ENCODE measurements at regions not wholly inside any gene's neighbourhood (a gene's known extent, or its start where the extent isn't known, plus 50 kb on each side); places are given as distances from the start of the nearest gene placed in this dataset.
A peak's percentile ranks its signal among the peaks of the same experiment; 100 is the strongest.

- no peak for DNase-seq (ENCODE audit: low spot score)
Measured at GRCh38 chr5:138665261-138665660, 88.0 kb upstream of the CTNNA1 start.

GRCh38 chr5:138664276-138664943 lies 88.8 kb upstream of the CTNNA1 start:
- DNase-seq (ENCODE audit: low spot score), result no peak

GRCh38 chr5:138663561-138663960 lies 88.4 kb upstream of the HSPA9 start:
- no peak for DNase-seq (ENCODE audit: low spot score)

- DNase-seq (ENCODE audit: low spot score), result no peak
Measured at GRCh38 chr5:138663009-138663408, 87.8 kb upstream of the HSPA9 start.

- DNase-seq (ENCODE audit: low spot score), result no peak
Measured at GRCh38 chr5:138662599-138662998, 87.4 kb upstream of the HSPA9 start.

- DNase-seq (ENCODE audit: low spot score), result no peak
Measured at GRCh38 chr5:138661991-138662434, 86.8 kb upstream of the HSPA9 start.

- no peak for DNase-seq (ENCODE audit: low spot score)
Measured at GRCh38 chr5:138661291-138661960, 86.2 kb upstream of the HSPA9 start.

- DNase-seq (ENCODE audit: low spot score), result no peak
Measured at GRCh38 chr5:138660051-138660572, 84.9 kb upstream of the HSPA9 start.

- DNase-seq (ENCODE audit: low spot score), result no peak
Measured at GRCh38 chr5:138659561-138659960, 84.4 kb upstream of the HSPA9 start.

GRCh38 chr5:138659121-138659520 lies 83.9 kb upstream of the HSPA9 start:
- DNase-seq (ENCODE audit: low spot score), result no peak

GRCh38 chr5:138658676-138659075 lies 83.5 kb upstream of the HSPA9 start:
- DNase-seq (ENCODE audit: low spot score), result no peak

GRCh38 chr5:138657360-138657759 lies 82.2 kb upstream of the HSPA9 start:
- DNase-seq (ENCODE audit: low spot score), result no peak

- DNase-seq (ENCODE audit: low spot score), result no peak
Measured at GRCh38 chr5:138656916-138657315, 81.7 kb upstream of the HSPA9 start.

GRCh38 chr5:138655530-138656190 lies 80.5 kb upstream of the HSPA9 start:
- no peak for DNase-seq (ENCODE audit: low spot score)

- peak; percentile 71 for DNase-seq (ENCODE audit: low spot score)
Measured at GRCh38 chr5:138654281-138654867, 79.2 kb upstream of the HSPA9 start.

- DNase-seq (ENCODE audit: low spot score), result no peak
Measured at GRCh38 chr5:138653502-138653901, 78.3 kb upstream of the HSPA9 start.

GRCh38 chr5:138651767-138652117 lies 76.5 kb upstream of the HSPA9 start:
- DNase-seq (ENCODE audit: low spot score), result no peak

- DNase-seq (ENCODE audit: low spot score), result no peak
Measured at GRCh38 chr5:138651058-138651766, 76.0 kb upstream of the HSPA9 start.

- no peak for DNase-seq (ENCODE audit: low spot score)
Measured at GRCh38 chr5:138650196-138650595, 75.0 kb upstream of the HSPA9 start.

GRCh38 chr5:138649775-138650174 lies 74.6 kb upstream of the HSPA9 start:
- DNase-seq (ENCODE audit: low spot score), result no peak

GRCh38 chr5:138649316-138649720 lies 74.1 kb upstream of the HSPA9 start:
- no peak for DNase-seq (ENCODE audit: low spot score)

GRCh38 chr5:138648841-138649240 lies 73.6 kb upstream of the HSPA9 start:
- no peak for DNase-seq (ENCODE audit: low spot score)

All from CD4-positive, alpha-beta T cell treated with Interleukin-6 at 100 ng/mL for 8 hours (primary cell).